DOHH2 (cell line): ENCODE measurements at regions not wholly inside any gene's neighbourhood (a gene's known extent, or its start where the extent isn't known, plus 50 kb on each side); places are given as distances from the start of the nearest gene placed in this dataset.

Source experiments
- H3F3A ChIP-seq: fragments of 200-600 bp; sonication (generic), shearing (Covaris generic); 2 replicates; pipeline ENCODE4 v1.6.0; 2016; ENCODE audit warnings: antibody characterized with exemption, mild to moderate bottlenecking; ENCODE audit not compliant: control insufficient read depth, insufficient read depth
- H3K27ac ChIP-seq: fragments of 200-600 bp; sonication (generic); 2 replicates; pipeline ENCODE4 v1.5.1; 2014; ENCODE audit warnings: low read depth, mild to moderate bottlenecking, low read length, moderate library complexity
- H3K27me3 ChIP-seq: fragments of 200-600 bp; sonication (generic); 2 replicates; pipeline ENCODE4 v1.6.1; 2014; ENCODE audit warnings: mild to moderate bottlenecking, low read length, mixed read lengths; ENCODE audit not compliant: control insufficient read depth
- H3K36me3 ChIP-seq: fragments of 200-600 bp; sonication (generic); 2 replicates; pipeline ENCODE4 v1.6.1; 2014; ENCODE audit warnings: mild to moderate bottlenecking, low read length, moderate library complexity, mixed read lengths; ENCODE audit not compliant: control insufficient read depth
- H3K4me1 ChIP-seq: fragments of 200-600 bp; sonication (generic); 2 replicates; pipeline ENCODE4 v1.6.1; 2014; ENCODE audit warnings: mild to moderate bottlenecking, low read length, mixed read lengths; ENCODE audit not compliant: control insufficient read depth
- H3K4me2 ChIP-seq: fragments of 200-600 bp; sonication (generic); 2 replicates; pipeline ENCODE4 v1.6.0; 2014; ENCODE audit warnings: mild to moderate bottlenecking, low read length, moderate library complexity
- H3K4me3 ChIP-seq: fragments of 200-600 bp; sonication (generic); 2 replicates; pipeline ENCODE4 v1.5.1; 2014; ENCODE audit warnings: mild to moderate bottlenecking, low read length, mixed read lengths
- H3K79me2 ChIP-seq: fragments of 200-600 bp; sonication (generic); 2 replicates; pipeline ENCODE4 v1.6.1; 2014; ENCODE audit warnings: mild to moderate bottlenecking, low read length, mixed read lengths; ENCODE audit not compliant: control insufficient read depth
- H3K9me2 ChIP-seq: fragments of 200-600 bp; sonication (generic); replicated peaks from 2 replicates; pipeline ENCODE4 v1.6.1; 2014; ENCODE audit warnings: mild to moderate bottlenecking, low read length, mixed read lengths; ENCODE audit not compliant: control insufficient read depth
- H3K9me3 ChIP-seq: fragments of 200-600 bp; sonication (generic); 2 replicates; pipeline ENCODE4 v1.6.1; 2014; ENCODE audit warnings: antibody characterized with exemption, low read length, mixed read lengths; ENCODE audit not compliant: control insufficient read depth, insufficient read depth
- H4K20me1 ChIP-seq: fragments of 200-600 bp; sonication (generic); 2 replicates; pipeline ENCODE4 v1.6.0; 2014; ENCODE audit warnings: low read depth, mild to moderate bottlenecking, antibody characterized with exemption, low read length, moderate library complexity; ENCODE audit not compliant: control insufficient read depth, insufficient read depth
- EZH2phosphoT487 ChIP-seq: fragments of 200-600 bp; sonication (generic); IDR thresholded peaks from 2 replicates; pipeline ENCODE4 v1.6.1; 2017; ENCODE audit warnings: borderline replicate concordance, mild to moderate bottlenecking, antibody characterized with exemption, low read length, moderate library complexity, mixed read lengths
- TF ChIP-seq, protein P1 (sequence below): fragments of 200-600 bp; sonication (generic); IDR thresholded peaks from one replicate; pipeline ENCODE4 v1.5.1; 2014; ENCODE audit warnings: antibody characterized with exemption, mild to moderate bottlenecking, low read depth, low read length; ENCODE audit not compliant: poor library complexity, severe bottlenecking

DNA sequence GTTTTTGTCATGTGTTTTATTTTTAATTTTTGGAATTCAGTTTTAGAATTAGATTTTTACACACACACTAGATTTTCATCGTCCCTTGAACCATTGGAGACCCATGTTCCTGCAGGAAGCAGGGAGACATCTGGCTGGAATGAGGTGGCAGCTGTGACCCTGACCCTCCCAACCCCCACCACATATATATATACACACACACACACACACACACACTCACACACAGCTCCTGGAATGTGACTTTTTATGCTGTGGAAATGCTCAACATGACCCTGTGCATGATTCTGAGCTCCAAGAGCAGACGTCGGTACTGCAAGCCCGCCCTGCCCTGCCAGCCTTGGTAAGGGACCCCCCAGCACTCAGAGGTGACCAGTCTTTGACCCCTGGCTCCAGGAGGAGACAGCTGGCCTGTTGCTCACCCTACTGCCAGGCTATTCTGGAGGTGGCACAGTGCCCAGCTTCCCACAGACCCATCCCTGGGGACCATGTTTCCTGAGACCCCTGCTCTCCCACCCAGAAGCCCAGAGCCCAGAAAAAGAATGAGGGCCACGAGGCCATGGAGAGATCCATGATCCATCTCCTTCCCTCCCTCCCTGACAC, 103.2 kb upstream of the VSTM2B start:
- Histone ChIP-seq H3K4me3 (no peak overlapping the region), H3K9me2 (no peaks in the 10 kb centered on the region), H3F3A (no peaks in the 10 kb centered on the region), H3K9me3 (no peaks in the 10 kb centered on the region), H3K36me3 (no peaks in the 10 kb centered on the region), H3K4me2 (no peak overlapping the region), H4K20me1 (no peaks in the 10 kb centered on the region), H3K27me3 (no peaks in the 10 kb centered on the region), H3K27ac (no peak overlapping the region), H3K79me2 (no peaks in the 10 kb centered on the region), H3K4me1 (no peaks in the 10 kb centered on the region)
- TF ChIP-seq, protein P1, sequence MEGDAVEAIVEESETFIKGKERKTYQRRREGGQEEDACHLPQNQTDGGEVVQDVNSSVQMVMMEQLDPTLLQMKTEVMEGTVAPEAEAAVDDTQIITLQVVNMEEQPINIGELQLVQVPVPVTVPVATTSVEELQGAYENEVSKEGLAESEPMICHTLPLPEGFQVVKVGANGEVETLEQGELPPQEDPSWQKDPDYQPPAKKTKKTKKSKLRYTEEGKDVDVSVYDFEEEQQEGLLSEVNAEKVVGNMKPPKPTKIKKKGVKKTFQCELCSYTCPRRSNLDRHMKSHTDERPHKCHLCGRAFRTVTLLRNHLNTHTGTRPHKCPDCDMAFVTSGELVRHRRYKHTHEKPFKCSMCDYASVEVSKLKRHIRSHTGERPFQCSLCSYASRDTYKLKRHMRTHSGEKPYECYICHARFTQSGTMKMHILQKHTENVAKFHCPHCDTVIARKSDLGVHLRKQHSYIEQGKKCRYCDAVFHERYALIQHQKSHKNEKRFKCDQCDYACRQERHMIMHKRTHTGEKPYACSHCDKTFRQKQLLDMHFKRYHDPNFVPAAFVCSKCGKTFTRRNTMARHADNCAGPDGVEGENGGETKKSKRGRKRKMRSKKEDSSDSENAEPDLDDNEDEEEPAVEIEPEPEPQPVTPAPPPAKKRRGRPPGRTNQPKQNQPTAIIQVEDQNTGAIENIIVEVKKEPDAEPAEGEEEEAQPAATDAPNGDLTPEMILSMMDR, result no peak
- TF ChIP-seq EZH2phosphoT487, result no peak

DNA sequence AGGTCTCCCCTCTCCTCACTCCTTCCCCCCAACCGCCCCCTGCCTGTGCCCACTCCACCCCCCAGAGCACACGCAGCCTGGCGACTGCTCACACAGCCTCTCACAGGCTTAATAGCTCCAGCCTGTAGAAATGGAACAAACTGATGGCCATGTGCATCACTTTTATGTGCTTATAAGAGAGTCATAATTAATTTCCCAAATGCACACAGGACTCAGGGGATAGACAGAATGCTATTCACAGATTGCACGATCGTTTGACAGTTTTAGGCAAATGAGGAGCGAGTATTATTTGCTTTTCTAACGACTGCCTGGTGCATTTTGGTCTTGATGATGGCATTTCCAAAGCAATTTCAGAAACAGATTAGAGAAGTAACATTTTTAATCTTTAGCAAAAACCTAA, 97.7 kb upstream of the VSTM2B start:
- no peaks in the 10 kb centered on the region for H3K27me3 ChIP-seq
- H3K36me3 ChIP-seq, result no peaks in the 10 kb centered on the region
- no peak for TF ChIP-seq EZH2phosphoT487
- TF ChIP-seq, protein P1, result no peak
- no peaks in the 10 kb centered on the region for H3K9me2 ChIP-seq
- H3K27ac ChIP-seq, result no peak overlapping the region
- H4K20me1 ChIP-seq, result no peaks in the 10 kb centered on the region
- no peaks in the 10 kb centered on the region for H3K79me2 ChIP-seq
- H3K9me3 ChIP-seq, result no peaks in the 10 kb centered on the region; the same call in 1 of the 2 replicates
- no peaks in the 10 kb centered on the region for H3K4me1 ChIP-seq
- H3F3A ChIP-seq, result no peaks in the 10 kb centered on the region
- no peak overlapping the region for H3K4me3 ChIP-seq
- no peak overlapping the region for H3K4me2 ChIP-seq

DNA sequence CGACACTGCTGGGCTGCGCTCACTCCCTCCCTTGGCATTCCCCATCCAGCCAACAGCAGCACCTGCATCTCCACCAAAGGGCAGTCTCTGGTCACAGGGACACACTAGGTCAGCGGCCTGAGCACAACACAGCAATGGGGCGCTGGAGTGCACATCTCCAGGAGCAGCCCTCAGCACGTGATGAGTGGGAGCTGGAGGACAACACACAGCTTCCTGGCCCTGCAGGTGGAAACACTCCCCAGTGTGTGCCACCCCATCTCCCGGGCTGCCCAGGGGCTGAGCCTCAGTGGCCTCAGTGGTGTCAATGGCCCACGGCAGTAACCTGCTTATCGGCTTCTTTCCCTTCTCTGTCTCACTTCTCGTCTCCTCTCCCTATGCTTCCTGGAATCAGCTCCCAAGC, 96.8 kb upstream of the VSTM2B start:
- TF ChIP-seq, protein P1, result no peak
- no peak for TF ChIP-seq EZH2phosphoT487
- no peaks in the 10 kb centered on the region for H3K36me3 ChIP-seq

More for the DNA sequence above, 96.8 kb upstream of the VSTM2B start:
- no peaks in the 10 kb centered on the region for H3K4me1 ChIP-seq
- H3F3A ChIP-seq, result no peaks in the 10 kb centered on the region
- H3K9me2 ChIP-seq, result no peaks in the 10 kb centered on the region
- H3K4me2 ChIP-seq, result no peak overlapping the region
- H3K4me3 ChIP-seq, result no peak overlapping the region
- H4K20me1 ChIP-seq, result no peaks in the 10 kb centered on the region
- no peaks in the 10 kb centered on the region for H3K27me3 ChIP-seq
- no peaks in the 10 kb centered on the region for H3K79me2 ChIP-seq
- no peak overlapping the region for H3K27ac ChIP-seq
- H3K9me3 ChIP-seq, result no peaks in the 10 kb centered on the region; the same call in 1 of the 2 replicates
